ENCODE measurements at regions not wholly inside any gene's neighbourhood (a gene's known extent, or its start where the extent isn't known, plus 50 kb on each side); places are given as distances from the start of the nearest gene placed in this dataset.

- H3K9me3 Mint-ChIP-seq (ENCODE audit: unreplicated experiment): peaks cover 1% of the 10 kb centered on the region
- H3K4me3 Mint-ChIP-seq (ENCODE audit: unreplicated experiment): no peak overlapping the region
- no peaks in the 10 kb centered on the region for H3K27me3 Mint-ChIP-seq (ENCODE audit: unreplicated experiment)
- peaks cover 4% of the 10 kb centered on the region for H3K36me3 Mint-ChIP-seq (ENCODE audit: unreplicated experiment)
- no peaks in the 10 kb centered on the region for H3K4me1 Mint-ChIP-seq (ENCODE audit: low read depth, unreplicated experiment)
- no peak overlapping the region for H3K27ac Mint-ChIP-seq (ENCODE audit: unreplicated experiment)
- TF ChIP-seq CTCF (IDR thresholded peaks at IDR 0.05; ENCODE audit: partially characterized antibody, unreplicated experiment): no peak
- DNase-seq: no peak
Observed at GRCh38 chr21:15204140-15204969, 139.6 kb upstream of the NRIP1 start.

DNA sequence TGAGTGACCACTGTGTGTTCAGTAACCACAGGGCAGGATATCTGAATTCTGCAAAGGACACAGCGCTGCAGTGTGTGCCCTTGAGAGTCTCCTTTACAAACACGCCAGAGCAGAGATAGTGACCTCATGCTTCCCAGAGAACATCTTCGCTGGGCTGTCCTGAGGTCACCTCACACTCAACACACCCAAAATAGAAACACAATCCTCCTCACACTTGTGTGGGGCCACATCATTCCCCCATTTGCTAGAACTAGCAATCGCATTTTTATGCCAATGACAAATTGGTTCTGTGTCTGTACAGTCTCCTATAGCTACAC is 140.1 kb upstream of the NRIP1 start:
- no peak for DNase-seq
- Mint-ChIP-seq H3K27ac (ENCODE audit: unreplicated experiment) (no peak overlapping the region), H3K36me3 (ENCODE audit: unreplicated experiment) (peaks cover 4% of the 10 kb centered on the region), H3K27me3 (ENCODE audit: unreplicated experiment) (no peaks in the 10 kb centered on the region), H3K4me1 (ENCODE audit: low read depth, unreplicated experiment) (no peaks in the 10 kb centered on the region), H3K4me3 (ENCODE audit: unreplicated experiment) (no peak overlapping the region), H3K9me3 (ENCODE audit: unreplicated experiment) (peaks cover 1% of the 10 kb centered on the region)
- TF ChIP-seq CTCF (IDR thresholded peaks at IDR 0.05; ENCODE audit: partially characterized antibody, unreplicated experiment): no peak

DNA sequence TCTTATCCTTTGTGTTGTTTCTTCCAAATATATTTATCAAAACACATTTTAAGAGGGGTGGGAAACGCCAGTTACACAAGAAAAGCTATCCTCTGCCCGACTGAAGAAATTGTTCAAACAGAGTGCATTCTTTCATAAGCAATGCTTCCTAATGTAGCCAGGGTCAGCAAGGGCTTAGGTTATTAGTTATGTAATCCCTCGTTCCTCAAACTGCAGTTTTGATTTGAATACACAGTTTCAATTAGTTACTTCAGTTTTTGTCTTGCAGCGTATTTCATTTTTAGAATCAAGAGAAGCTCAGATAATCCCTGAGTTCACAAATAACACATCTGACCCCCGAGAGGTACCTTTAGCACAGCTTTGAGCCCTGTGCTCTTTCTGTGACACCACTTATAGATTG is 141.7 kb upstream of the NRIP1 start:
- no peak overlapping the region for H3K4me3 Mint-ChIP-seq (ENCODE audit: unreplicated experiment)
- TF ChIP-seq CTCF (IDR thresholded peaks at IDR 0.05; ENCODE audit: partially characterized antibody, unreplicated experiment): no peak
- peaks cover 4% of the 10 kb centered on the region for H3K36me3 Mint-ChIP-seq (ENCODE audit: unreplicated experiment)
- DNase-seq: no peak
- H3K27me3 Mint-ChIP-seq (ENCODE audit: unreplicated experiment): peaks cover under 1% of the 10 kb centered on the region
- H3K9me3 Mint-ChIP-seq (ENCODE audit: unreplicated experiment): peaks cover 1% of the 10 kb centered on the region
- H3K4me1 Mint-ChIP-seq (ENCODE audit: low read depth, unreplicated experiment): no peaks in the 10 kb centered on the region
- no peak overlapping the region for H3K27ac Mint-ChIP-seq (ENCODE audit: unreplicated experiment)

DNA sequence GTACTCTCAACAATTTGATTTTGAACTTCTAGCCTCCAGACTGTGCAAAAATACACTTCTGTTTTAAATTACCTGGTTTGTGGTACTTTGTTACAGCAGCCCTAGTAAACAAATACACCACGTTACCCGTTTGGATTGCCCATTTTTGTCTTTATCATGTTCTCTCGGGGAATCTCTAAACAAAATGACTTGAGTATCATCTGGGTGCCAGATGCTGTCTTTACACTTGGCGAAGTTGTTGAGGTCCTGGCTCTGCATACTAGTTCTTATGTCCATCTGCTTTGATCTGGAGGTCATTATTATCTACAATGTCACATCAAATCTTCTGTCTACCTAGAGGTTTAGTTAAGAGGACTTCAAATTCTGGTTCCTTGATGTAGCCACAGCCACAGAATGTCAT is 142.4 kb upstream of the NRIP1 start:
- Mint-ChIP-seq H3K36me3 (ENCODE audit: unreplicated experiment) (peaks cover 4% of the 10 kb centered on the region), H3K9me3 (ENCODE audit: unreplicated experiment) (peaks cover 1% of the 10 kb centered on the region), H3K27ac (ENCODE audit: unreplicated experiment) (no peak overlapping the region), H3K4me1 (ENCODE audit: low read depth, unreplicated experiment) (no peaks in the 10 kb centered on the region), H3K4me3 (ENCODE audit: unreplicated experiment) (no peak overlapping the region), H3K27me3 (ENCODE audit: unreplicated experiment) (peaks cover 2% of the 10 kb centered on the region)
- no peak for DNase-seq
- TF ChIP-seq CTCF (IDR thresholded peaks at IDR 0.05; ENCODE audit: partially characterized antibody, unreplicated experiment): no peak

- H3K4me3 Mint-ChIP-seq (ENCODE audit: unreplicated experiment): no peak overlapping the region
Observed at GRCh38 chr21:15207635-15208370, 143.0 kb upstream of the NRIP1 start.

More at GRCh38 chr21:15207635-15208370, 143.0 kb upstream of the NRIP1 start:
- Mint-ChIP-seq H3K27ac (ENCODE audit: unreplicated experiment) (no peak overlapping the region), H3K27me3 (ENCODE audit: unreplicated experiment) (peaks cover 2% of the 10 kb centered on the region), H3K4me1 (ENCODE audit: low read depth, unreplicated experiment) (no peaks in the 10 kb centered on the region), H3K9me3 (ENCODE audit: unreplicated experiment) (peaks cover 1% of the 10 kb centered on the region), H3K36me3 (ENCODE audit: unreplicated experiment) (peaks cover 4% of the 10 kb centered on the region)
- DNase-seq: no peak
- TF ChIP-seq CTCF (IDR thresholded peaks at IDR 0.05; ENCODE audit: partially characterized antibody, unreplicated experiment): no peak

All from glutamatergic neuron (in vitro differentiated cells).